Mucosa of gallbladder (tissue), 1 donor: ENCODE measurements at regions not wholly inside any gene's neighbourhood (a gene's known extent, or its start where the extent isn't known, plus 50 kb on each side); places are given as distances from the start of the nearest gene placed in this dataset.

Source experiments
- DNase-seq: peaks from one replicate; pipeline ENCODE4 v3.0.0-alpha.2; 2020; ENCODE audit warnings: low spot score
- donor health status: DM: no; HTN: no; CAD: no.

- DNase-seq = no peak
Measured at GRCh38 chr12:43294916-43295315, 257.1 kb downstream of the ADAMTS20 start.

- DNase-seq = no peak
Measured at GRCh38 chr12:43294147-43294546, 257.9 kb downstream of the ADAMTS20 start.

- no peak for DNase-seq
Measured at GRCh38 chr12:43293396-43293795, 258.6 kb downstream of the ADAMTS20 start.

- DNase-seq = no peak
Measured at GRCh38 chr12:43292699-43293098, 259.3 kb downstream of the ADAMTS20 start.

- DNase-seq = no peak
Measured at GRCh38 chr12:43291516-43291915, 260.5 kb downstream of the ADAMTS20 start.

- DNase-seq = no peak
Measured at GRCh38 chr12:43290836-43291235, 261.2 kb downstream of the ADAMTS20 start.

- no peak for DNase-seq
Measured at GRCh38 chr12:43289426-43289801, 262.6 kb downstream of the ADAMTS20 start.

- no peak for DNase-seq
Measured at GRCh38 chr12:43288671-43289425, 263.2 kb downstream of the ADAMTS20 start.

GRCh38 chr12:43287706-43288383 lies 264.2 kb downstream of the ADAMTS20 start:
- no peak for DNase-seq

GRCh38 chr12:43286986-43287385 lies 265.0 kb downstream of the ADAMTS20 start:
- DNase-seq = no peak

GRCh38 chr12:43285159-43285598 lies 266.8 kb downstream of the ADAMTS20 start:
- DNase-seq = no peak

- no peak for DNase-seq
Measured at GRCh38 chr12:43284486-43285158, 267.4 kb downstream of the ADAMTS20 start.

- DNase-seq = no peak
Measured at GRCh38 chr12:43283206-43283605, 268.8 kb downstream of the ADAMTS20 start.

GRCh38 chr12:43282106-43282505 lies 269.9 kb downstream of the ADAMTS20 start:
- DNase-seq = no peak

- DNase-seq = no peak
Measured at GRCh38 chr12:43281563-43281962, 270.4 kb downstream of the ADAMTS20 start.

- no peak for DNase-seq
Measured at GRCh38 chr12:43278541-43278832, 273.5 kb downstream of the ADAMTS20 start.

GRCh38 chr12:43277651-43278540 lies 274.1 kb downstream of the ADAMTS20 start:
- DNase-seq = no peak

GRCh38 chr12:43273467-43273866 lies 278.5 kb downstream of the ADAMTS20 start:
- DNase-seq = no peak

- DNase-seq = no peak
Measured at GRCh38 chr12:43271659-43272058, 280.3 kb downstream of the ADAMTS20 start.

- DNase-seq = no peak
Measured at GRCh38 chr12:43267818-43268217, 284.2 kb downstream of the ADAMTS20 start.

- DNase-seq = no peak
Measured at GRCh38 chr12:43261701-43262100, 290.3 kb downstream of the ADAMTS20 start.

GRCh38 chr12:43255522-43256111 lies 296.4 kb downstream of the ADAMTS20 start:
- no peak for DNase-seq
